GM20000 (cell line): ENCODE measurements at regions not wholly inside any gene's neighbourhood (a gene's known extent, or its start where the extent isn't known, plus 50 kb on each side); places are given as distances from the start of the nearest gene placed in this dataset.
"Not testable (repeated sequence)": the region's sequence is repeated elsewhere in the genome, so short reads cannot be mapped to it uniquely, and the experiment has no call there.

Source experiments
- DNase-seq: peaks from one replicate; pipeline ENCODE4 v3.0.0; 2012; ENCODE audit warnings: low spot score
- CTCF ChIP-seq: IDR thresholded peaks from 2 replicates; pipeline ENCODE4 v1.5.1; 2012; ENCODE audit warnings: mild to moderate bottlenecking, control low read depth; ENCODE audit errors: extremely low read depth, missing control alignments

GRCh38 chr6:142016666-142017065, 116.1 kb upstream of the GJE1 start:
- not testable (repeated sequence) for DNase-seq

GRCh38 chr6:142015463-142015862, 117.3 kb upstream of the GJE1 start:
- not testable (repeated sequence) for DNase-seq

GRCh38 chr6:142015011-142015410, 117.7 kb upstream of the GJE1 start:
- TF ChIP-seq CTCF = no peak
- no peak for DNase-seq

- DNase-seq = no peak
- TF ChIP-seq CTCF = no peak
These were observed 118.2 kb upstream of the GJE1 start for GRCh38 chr6:142014515-142014914.

- no peak for TF ChIP-seq CTCF
These were observed 118.7 kb upstream of the GJE1 start for GRCh38 chr6:142013875-142014495.

GRCh38 chr6:142013287-142013686, 119.4 kb upstream of the GJE1 start:
- DNase-seq = no peak
- TF ChIP-seq CTCF = no peak

More at GRCh38 chr6:142013875-142014495, 118.7 kb upstream of the GJE1 start:
- no peak for DNase-seq

GRCh38 chr6:142011775-142012174, 121.0 kb upstream of the GJE1 start:
- no peak for DNase-seq
- TF ChIP-seq CTCF = no peak

- TF ChIP-seq CTCF = no peak
- DNase-seq = no peak
These were observed 121.6 kb upstream of the GJE1 start for GRCh38 chr6:142011156-142011555.
